GM18870 (cell line): ENCODE measurements at regions not wholly inside any gene's neighbourhood (a gene's known extent, or its start where the extent isn't known, plus 50 kb on each side); places are given as distances from the start of the nearest gene placed in this dataset.

Experiments used
- ATAC-seq: cut with Tn5 transposase; IDR thresholded peaks from one replicate; pipeline ENCODE4 v1.9.1; 2021; ENCODE audit warnings: moderate library complexity; ENCODE audit not compliant: unreplicated experiment

GRCh38 chr5:165919196-165919595 is 2372.2 kb upstream of the WWC1 start:
- ATAC-seq = no peak

- ATAC-seq = no peak
Measured at GRCh38 chr5:165920655-165921054, 2370.8 kb upstream of the WWC1 start.

GRCh38 chr5:165928971-165929370 is 2362.5 kb upstream of the WWC1 start:
- no peak for ATAC-seq

- no peak for ATAC-seq
Measured at GRCh38 chr5:165940541-165940940, 2350.9 kb upstream of the WWC1 start.

GRCh38 chr5:165956854-165957253 is 2334.6 kb upstream of the WWC1 start:
- no peak for ATAC-seq

GRCh38 chr5:165981671-165982070 is 2309.8 kb upstream of the WWC1 start:
- ATAC-seq = no peak

GRCh38 chr5:165996201-165996875 is 2295.1 kb upstream of the WWC1 start:
- ATAC-seq = no peak

GRCh38 chr5:165999693-166000320 is 2291.6 kb upstream of the WWC1 start:
- ATAC-seq = no peak

GRCh38 chr5:166004006-166004405 is 2287.4 kb upstream of the WWC1 start:
- no peak for ATAC-seq

GRCh38 chr5:166013415-166013814 is 2278.0 kb upstream of the WWC1 start:
- ATAC-seq = no peak

- no peak for ATAC-seq
Measured at GRCh38 chr5:166014256-166014655, 2277.2 kb upstream of the WWC1 start.

GRCh38 chr5:166018716-166019115 is 2272.7 kb upstream of the WWC1 start:
- ATAC-seq = no peak

- ATAC-seq = no peak
Measured at GRCh38 chr5:166022065-166022464, 2269.4 kb upstream of the WWC1 start.

GRCh38 chr5:166024970-166025369 is 2266.5 kb upstream of the WWC1 start:
- ATAC-seq = no peak

- ATAC-seq = no peak
Measured at GRCh38 chr5:166027582-166027981, 2263.9 kb upstream of the WWC1 start.

- no peak for ATAC-seq
Measured at GRCh38 chr5:166031926-166032325, 2259.5 kb upstream of the WWC1 start.

GRCh38 chr5:166032601-166033000 is 2258.8 kb upstream of the WWC1 start:
- ATAC-seq = no peak

GRCh38 chr5:166045961-166046360 is 2245.5 kb upstream of the WWC1 start:
- ATAC-seq = no peak

GRCh38 chr5:166046956-166047355 is 2244.5 kb upstream of the WWC1 start:
- ATAC-seq = no peak

- no peak for ATAC-seq
Measured at GRCh38 chr5:166050531-166050930, 2240.9 kb upstream of the WWC1 start.

- ATAC-seq = no peak
Measured at GRCh38 chr5:166058660-166059059, 2232.8 kb upstream of the WWC1 start.

GRCh38 chr5:166062094-166062493 is 2229.4 kb upstream of the WWC1 start:
- ATAC-seq = no peak

- ATAC-seq = no peak
Measured at GRCh38 chr5:166062719-166063118, 2228.7 kb upstream of the WWC1 start.
